C4-2B (cell line): ENCODE measurements at regions not wholly inside any gene's neighbourhood (a gene's known extent, or its start where the extent isn't known, plus 50 kb on each side); places are given as distances from the start of the nearest gene placed in this dataset.
"Not testable (repeated sequence)": the region's sequence is repeated elsewhere in the genome, so short reads cannot be mapped to it uniquely, and the experiment has no call there.

Experiments
- H3K27ac ChIP-seq: fragments of 450-650 bp; 2 replicates; pipeline ENCODE4 v1.5.1; 2017
- CTCF ChIP-seq: fragments of 450-650 bp; conservative IDR thresholded peaks from 2 replicates; pipeline ENCODE4 v1.5.1; 2017; ENCODE audit warnings: mild to moderate bottlenecking
- ZFX ChIP-seq: fragments of 450-650 bp; IDR thresholded peaks from 2 replicates; pipeline ENCODE4 v1.6.1; 2017

DNA sequence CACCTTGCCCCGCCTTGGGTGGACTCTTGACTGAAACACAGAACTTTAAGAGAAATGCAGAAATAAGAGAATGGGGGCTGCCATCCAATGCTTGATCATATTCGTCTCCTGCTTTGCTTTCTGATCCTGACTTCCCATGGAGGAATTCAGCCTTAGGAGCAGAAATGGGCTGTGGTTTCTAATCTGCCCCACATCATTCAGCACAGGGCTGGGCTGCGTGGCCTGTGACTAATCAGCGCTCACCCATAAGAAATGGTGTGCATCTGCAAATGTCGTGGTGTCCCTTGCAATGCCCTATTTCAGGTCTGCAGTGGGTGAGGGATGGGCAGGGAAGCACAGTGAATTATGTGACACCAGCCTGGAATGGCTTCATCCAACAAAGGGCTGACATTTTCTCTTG is 60.7 kb upstream of the URI1 start:
- no peak overlapping the region for H3K27ac ChIP-seq
- TF ChIP-seq CTCF (no peak), ZFX (no peak)

DNA sequence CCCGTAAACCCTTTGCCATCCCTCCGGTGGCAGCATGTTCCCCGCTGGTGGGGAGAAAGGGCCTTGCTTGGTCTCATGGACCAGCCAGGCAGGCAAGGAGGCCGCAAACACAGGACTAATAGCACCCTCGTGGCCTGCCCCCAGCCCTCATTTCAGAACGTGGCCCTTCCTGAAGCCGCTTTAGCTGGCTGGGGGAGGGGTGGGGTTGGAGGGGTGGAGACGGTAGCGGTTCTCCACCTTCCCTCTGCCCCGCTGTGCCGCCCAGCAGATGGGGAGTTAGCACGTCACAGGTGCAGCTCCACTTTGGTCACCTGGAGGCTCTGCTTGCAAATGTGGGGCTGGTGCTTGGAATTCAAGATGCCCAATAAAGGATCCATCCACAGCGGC is 59.3 kb upstream of the URI1 start:
- no peak for TF ChIP-seq ZFX
- TF ChIP-seq CTCF, result no peak
- H3K27ac ChIP-seq, result no peak overlapping the region

DNA sequence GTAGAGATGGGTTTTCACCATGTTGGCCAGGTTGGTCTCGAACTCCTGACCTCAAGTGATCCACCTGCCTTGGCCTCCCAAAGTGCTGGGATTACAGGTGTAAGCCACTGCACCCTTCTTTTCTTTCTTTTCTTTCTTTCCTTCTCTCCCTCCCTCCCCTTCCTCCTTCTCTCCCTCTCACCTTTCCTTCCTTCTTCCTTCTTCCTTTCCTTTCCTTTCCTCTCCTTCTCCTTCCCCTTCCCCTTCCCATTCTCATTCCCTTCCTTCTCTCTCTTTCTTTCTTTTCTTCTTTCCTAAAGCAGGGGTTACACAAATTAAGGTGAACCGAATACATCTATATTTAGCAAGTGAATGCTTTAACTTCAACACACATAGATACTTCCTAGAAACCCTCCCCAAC is 58.0 kb upstream of the URI1 start:
- no peak overlapping the region for H3K27ac ChIP-seq
- TF ChIP-seq ZFX (no peak), CTCF (no peak)

- no peak overlapping the region for H3K27ac ChIP-seq
- TF ChIP-seq ZFX (no peak), CTCF (no peak)
Measured at GRCh38 chr19:29884466-29884865, 57.6 kb upstream of the URI1 start.

- not testable (repeated sequence) for H3K27ac ChIP-seq
Measured at GRCh38 chr19:29886106-29886505, 55.9 kb upstream of the URI1 start.

GRCh38 chr19:29886586-29886985 is 55.5 kb upstream of the URI1 start:
- TF ChIP-seq ZFX, result no peak
- H3K27ac ChIP-seq, result no peak overlapping the region

DNA sequence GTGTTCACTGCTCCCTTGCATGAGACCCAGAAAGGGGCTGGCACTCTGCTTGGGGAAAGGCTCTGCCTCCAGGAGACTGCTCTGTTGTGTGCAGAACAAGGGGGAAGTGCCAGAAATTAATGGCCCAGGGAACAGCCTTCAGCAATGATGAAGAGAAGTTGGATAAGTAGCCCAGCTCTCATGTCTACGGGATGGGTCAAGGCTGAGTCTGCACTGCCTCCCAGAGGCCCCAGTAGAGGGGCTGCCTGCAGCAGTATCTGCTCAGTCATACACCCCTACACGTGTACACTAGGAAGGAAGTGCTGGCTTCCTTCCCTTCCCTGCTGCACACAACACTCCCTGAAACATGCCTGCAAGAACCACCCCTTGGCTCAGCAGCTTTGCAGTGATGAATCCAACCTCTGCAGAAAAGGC is 54.6 kb upstream of the URI1 start:
- H3K27ac ChIP-seq, result no peak overlapping the region
- TF ChIP-seq ZFX (no peak), CTCF (no peak)

- not testable (repeated sequence) for H3K27ac ChIP-seq
Measured at GRCh38 chr19:29888047-29888446, 54.0 kb upstream of the URI1 start.

GRCh38 chr19:29889702-29890101 is 52.3 kb upstream of the URI1 start:
- TF ChIP-seq ZFX (no peak), CTCF (no peak)
- no peak overlapping the region for H3K27ac ChIP-seq
